Nephron (organoid): ENCODE measurements at regions not wholly inside any gene's neighbourhood (a gene's known extent, or its start where the extent isn't known, plus 50 kb on each side); places are given as distances from the start of the nearest gene placed in this dataset.

Source experiments
- H3K27ac Mint-ChIP-seq, 3 experiments: 2 replicates each; pipeline ENCODE4 v1.8.0; 2020; ENCODE audit warnings: mixed read lengths in 3 of 3, mild to moderate bottlenecking in 2 of 3, moderate library complexity in 1 of 3
- H3K27me3 Mint-ChIP-seq: 2 replicates; pipeline ENCODE4 v1.8.0; 2021; ENCODE audit warnings: low read depth, mild to moderate bottlenecking, moderate library complexity, mixed read lengths
- H3K36me3 Mint-ChIP-seq: 2 replicates; pipeline ENCODE4 v1.8.0; 2020; ENCODE audit warnings: low read depth, mixed read lengths
- H3K4me1 Mint-ChIP-seq: 2 replicates; pipeline ENCODE4 v1.8.0; 2020; ENCODE audit warnings: mixed read lengths
- H3K4me3 Mint-ChIP-seq, 3 experiments: 2 replicates each; pipeline ENCODE4 v1.8.0; 2020; ENCODE audit warnings: mild to moderate bottlenecking in 3 of 3, mixed read lengths in 3 of 3, moderate library complexity in 2 of 3
- H3K9me3 Mint-ChIP-seq: 2 replicates; pipeline ENCODE4 v1.8.0; 2020; ENCODE audit warnings: mixed read lengths
- CTCF ChIP-seq, 3 experiments: fragments of 200-600 bp; sonication (generic); IDR thresholded peaks; one replicate each; pipeline ENCODE4 v1.5.0; 2021; ENCODE audit warnings: antibody characterized with exemption in 3 of 3; ENCODE audit not compliant: unreplicated experiment in 3 of 3

DNA sequence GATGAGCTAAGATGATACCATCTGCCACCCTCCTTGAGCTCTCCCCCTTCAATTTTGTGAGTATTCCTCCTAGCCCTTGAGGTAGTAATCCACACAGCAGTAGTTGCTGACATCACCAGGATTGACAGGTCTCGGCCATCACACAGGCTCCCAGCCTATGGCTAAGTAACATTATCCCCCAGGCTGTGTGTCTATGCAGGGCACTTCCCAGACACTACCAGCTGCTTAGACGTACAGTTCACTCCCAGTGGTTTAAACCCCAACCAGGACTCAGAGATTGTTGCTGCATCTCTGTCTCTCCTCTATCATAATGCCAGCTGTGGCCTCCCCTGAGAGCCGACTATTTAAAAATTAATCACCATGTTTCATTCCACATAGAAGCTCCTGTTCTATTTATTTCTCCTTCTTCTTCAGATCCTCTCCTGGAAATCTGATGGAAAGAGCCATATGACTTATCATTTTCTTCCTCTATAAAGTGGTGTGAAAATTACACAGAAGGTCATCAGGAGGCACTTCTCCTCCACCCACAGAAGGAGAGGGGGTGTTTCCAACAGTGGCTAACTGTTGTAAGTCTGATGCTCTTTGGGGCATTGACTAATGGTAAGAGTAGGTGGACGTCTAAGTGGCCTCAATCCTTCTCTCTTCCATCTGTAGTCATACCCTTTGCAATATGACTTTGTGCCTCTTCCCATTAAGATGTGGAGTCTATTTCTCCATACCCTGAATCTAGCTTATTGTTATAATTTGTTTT is 396.3 kb downstream of the SETD4 start:
- Mint-ChIP-seq H3K9me3 (no peaks in the 10 kb centered on the region), H3K27ac (no peak overlapping the region), H3K4me3 (no peak overlapping the region), H3K36me3 (no peaks in the 10 kb centered on the region), H3K27me3 (peaks cover 7% of the 10 kb centered on the region), H3K4me1 (no peaks in the 10 kb centered on the region)
- no peak for TF ChIP-seq CTCF (IDR thresholded peaks at IDR 0.05; ENCODE audit: unreplicated experiment in 3 of 3)

GRCh38 chr21:35658242-35658641 is 402.1 kb downstream of the SETD4 start:
- TF ChIP-seq CTCF (IDR thresholded peaks at IDR 0.05; ENCODE audit: unreplicated experiment in 3 of 3) = no peak
- no peaks in the 10 kb centered on the region for H3K4me1 Mint-ChIP-seq
- H3K36me3 Mint-ChIP-seq = no peaks in the 10 kb centered on the region
- H3K27me3 Mint-ChIP-seq = no peaks in the 10 kb centered on the region
- peaks cover 8% of the 10 kb centered on the region for H3K9me3 Mint-ChIP-seq
- H3K27ac Mint-ChIP-seq = no peak overlapping the region
- no peak overlapping the region for H3K4me3 Mint-ChIP-seq

DNA sequence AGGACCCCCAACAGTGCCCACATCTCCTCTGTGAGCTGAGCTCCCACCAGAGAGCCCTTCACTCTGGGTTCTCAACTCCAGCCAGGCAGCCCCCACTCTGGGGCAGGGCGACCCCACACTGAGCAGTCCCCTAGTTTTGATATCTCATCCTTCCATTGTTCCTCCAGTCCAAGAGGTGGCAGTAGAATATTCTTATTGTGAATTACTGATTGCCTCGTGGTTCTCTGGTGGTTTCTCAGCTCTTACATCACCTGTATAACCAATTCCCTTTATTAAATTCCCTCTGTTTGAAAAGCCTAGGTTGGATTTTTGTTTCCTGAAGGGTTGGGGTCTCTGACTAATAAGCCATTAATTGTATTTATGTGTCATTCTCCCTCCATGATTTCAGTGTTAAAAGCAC is 407.5 kb downstream of the SETD4 start:
- peaks cover 12% of the 10 kb centered on the region for H3K27me3 Mint-ChIP-seq
- TF ChIP-seq CTCF (IDR thresholded peaks at IDR 0.05; ENCODE audit: unreplicated experiment in 3 of 3) = no peak
- no peak overlapping the region for H3K4me3 Mint-ChIP-seq
- H3K36me3 Mint-ChIP-seq = no peaks in the 10 kb centered on the region
- peaks cover 8% of the 10 kb centered on the region for H3K9me3 Mint-ChIP-seq
- H3K27ac Mint-ChIP-seq = no peak overlapping the region
- peaks cover 7% of the 10 kb centered on the region for H3K4me1 Mint-ChIP-seq

- Mint-ChIP-seq H3K27me3 (peaks cover 12% of the 10 kb centered on the region), H3K36me3 (no peaks in the 10 kb centered on the region), H3K4me1 (peaks cover 7% of the 10 kb centered on the region), H3K4me3 (no peak overlapping the region), H3K27ac (no peak overlapping the region), H3K9me3 (peaks cover 5% of the 10 kb centered on the region)
- TF ChIP-seq CTCF (IDR thresholded peaks at IDR 0.05; ENCODE audit: unreplicated experiment in 3 of 3) = no peak
Measured at GRCh38 chr21:35652196-35652595, 408.1 kb downstream of the SETD4 start.

- no peaks in the 10 kb centered on the region for H3K36me3 Mint-ChIP-seq
- H3K4me3 Mint-ChIP-seq = no peak overlapping the region
- TF ChIP-seq CTCF (IDR thresholded peaks at IDR 0.05; ENCODE audit: unreplicated experiment in 3 of 3) = no peak
- H3K27me3 Mint-ChIP-seq = peaks cover 12% of the 10 kb centered on the region
- no peak overlapping the region for H3K27ac Mint-ChIP-seq
- peaks cover 7% of the 10 kb centered on the region for H3K4me1 Mint-ChIP-seq
- H3K9me3 Mint-ChIP-seq = no peaks in the 10 kb centered on the region
Measured at GRCh38 chr21:35651196-35651595, 409.1 kb downstream of the SETD4 start.

DNA sequence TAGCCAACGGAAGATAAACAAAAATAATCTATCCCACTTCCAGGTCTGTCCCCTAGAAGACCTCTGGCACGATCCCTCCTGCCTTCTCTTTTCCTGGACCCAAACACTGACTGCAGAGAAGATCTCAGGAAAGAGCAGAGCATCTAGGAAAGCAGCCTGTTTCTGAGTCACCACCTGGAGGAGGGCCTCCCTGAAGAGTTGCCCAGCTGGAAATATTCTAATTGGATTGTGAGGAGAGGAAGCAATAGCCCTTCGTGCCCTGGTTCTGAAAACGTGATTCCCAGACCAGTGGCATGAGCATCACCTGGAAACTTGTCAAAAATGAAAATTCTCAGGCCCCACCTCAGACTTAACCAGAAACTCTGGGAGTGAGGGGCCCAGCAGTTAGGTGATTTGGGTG is 411.1 kb downstream of the SETD4 start:
- Mint-ChIP-seq H3K27ac (no peak overlapping the region), H3K9me3 (peaks cover 4% of the 10 kb centered on the region), H3K27me3 (peaks cover 17% of the 10 kb centered on the region), H3K4me3 (no peak overlapping the region), H3K4me1 (peaks cover 7% of the 10 kb centered on the region), H3K36me3 (no peaks in the 10 kb centered on the region)
- TF ChIP-seq CTCF (IDR thresholded peaks at IDR 0.05; ENCODE audit: unreplicated experiment in 3 of 3) = no peak
